ENCODE measurements at regions not wholly inside any gene's neighbourhood (a gene's known extent, or its start where the extent isn't known, plus 50 kb on each side); places are given as distances from the start of the nearest gene placed in this dataset.

DNA sequence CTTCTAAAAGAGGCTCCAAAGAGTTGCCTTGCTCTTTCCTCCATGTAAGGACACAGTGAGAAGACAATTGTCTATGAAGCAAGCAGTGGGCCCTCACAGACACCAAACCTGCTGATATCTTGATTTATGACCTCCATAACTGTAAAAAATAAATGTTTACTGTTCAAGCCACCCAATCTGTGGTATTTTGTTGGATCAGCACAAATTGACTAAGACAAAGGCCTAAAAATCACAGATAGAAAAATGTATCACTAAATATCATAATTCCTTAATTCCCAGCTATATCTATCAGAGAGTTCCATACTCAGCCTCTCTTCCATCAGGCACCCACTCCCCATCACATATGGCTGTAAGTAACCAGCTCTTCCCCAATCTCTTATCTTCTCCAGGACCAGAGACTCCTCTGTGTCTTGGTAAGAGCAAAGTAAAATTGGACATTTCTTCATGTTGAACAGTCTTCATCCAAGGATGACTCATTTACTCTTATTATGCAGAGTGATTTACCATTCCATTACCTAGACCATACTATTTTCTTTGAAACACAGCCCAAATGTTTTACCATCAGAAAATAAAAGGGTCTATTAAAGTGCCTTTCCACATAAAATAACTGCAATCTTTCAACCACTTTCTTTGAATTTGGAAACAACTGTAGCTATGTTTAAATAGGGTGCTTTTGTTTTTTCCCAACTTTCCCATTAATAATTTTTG lies 503.6 kb downstream of the MRPL39 start:
- TF ChIP-seq, protein P1, sequence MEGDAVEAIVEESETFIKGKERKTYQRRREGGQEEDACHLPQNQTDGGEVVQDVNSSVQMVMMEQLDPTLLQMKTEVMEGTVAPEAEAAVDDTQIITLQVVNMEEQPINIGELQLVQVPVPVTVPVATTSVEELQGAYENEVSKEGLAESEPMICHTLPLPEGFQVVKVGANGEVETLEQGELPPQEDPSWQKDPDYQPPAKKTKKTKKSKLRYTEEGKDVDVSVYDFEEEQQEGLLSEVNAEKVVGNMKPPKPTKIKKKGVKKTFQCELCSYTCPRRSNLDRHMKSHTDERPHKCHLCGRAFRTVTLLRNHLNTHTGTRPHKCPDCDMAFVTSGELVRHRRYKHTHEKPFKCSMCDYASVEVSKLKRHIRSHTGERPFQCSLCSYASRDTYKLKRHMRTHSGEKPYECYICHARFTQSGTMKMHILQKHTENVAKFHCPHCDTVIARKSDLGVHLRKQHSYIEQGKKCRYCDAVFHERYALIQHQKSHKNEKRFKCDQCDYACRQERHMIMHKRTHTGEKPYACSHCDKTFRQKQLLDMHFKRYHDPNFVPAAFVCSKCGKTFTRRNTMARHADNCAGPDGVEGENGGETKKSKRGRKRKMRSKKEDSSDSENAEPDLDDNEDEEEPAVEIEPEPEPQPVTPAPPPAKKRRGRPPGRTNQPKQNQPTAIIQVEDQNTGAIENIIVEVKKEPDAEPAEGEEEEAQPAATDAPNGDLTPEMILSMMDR (IDR thresholded peaks at IDR 0.05; ENCODE audit: low read depth, low read length), result no peak
- DNase-seq (ENCODE audit: low read depth, low spot score), result peak; percentile 81
- H3K4me3 ChIP-seq (ENCODE audit: low read depth, low read length), result no peak overlapping the region
- in situ Hi-C loops (cut with HindIII; ENCODE audit: low sequenced_read_pairs), result no loop called here

DNA sequence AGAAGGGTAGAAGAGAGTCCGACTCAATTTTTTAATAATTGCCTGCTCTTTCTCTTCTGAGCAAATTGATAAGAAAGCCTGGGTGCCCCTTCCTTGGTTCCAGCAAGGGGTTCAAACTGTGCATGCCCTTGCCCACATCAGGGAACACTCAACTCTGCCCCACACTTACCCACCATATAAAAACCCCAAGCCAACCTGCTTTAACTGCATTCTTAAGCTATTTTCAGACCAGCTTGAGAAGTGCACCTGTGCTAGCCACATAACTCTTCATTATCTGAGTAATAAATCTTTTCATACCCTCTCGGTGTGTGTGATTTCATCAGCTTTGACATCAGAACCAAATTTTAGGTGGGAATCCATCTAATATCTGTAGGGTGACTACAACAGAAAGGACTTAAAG lies 509.6 kb downstream of the MRPL39 start:
- in situ Hi-C loops (cut with HindIII; ENCODE audit: low sequenced_read_pairs), result no loop called here
- TF ChIP-seq, protein P1 (IDR thresholded peaks at IDR 0.05; ENCODE audit: low read depth, low read length), result no peak
- no peak overlapping the region for H3K4me3 ChIP-seq (ENCODE audit: low read depth, low read length)
- DNase-seq (ENCODE audit: low read depth, low spot score), result no peak

DNA sequence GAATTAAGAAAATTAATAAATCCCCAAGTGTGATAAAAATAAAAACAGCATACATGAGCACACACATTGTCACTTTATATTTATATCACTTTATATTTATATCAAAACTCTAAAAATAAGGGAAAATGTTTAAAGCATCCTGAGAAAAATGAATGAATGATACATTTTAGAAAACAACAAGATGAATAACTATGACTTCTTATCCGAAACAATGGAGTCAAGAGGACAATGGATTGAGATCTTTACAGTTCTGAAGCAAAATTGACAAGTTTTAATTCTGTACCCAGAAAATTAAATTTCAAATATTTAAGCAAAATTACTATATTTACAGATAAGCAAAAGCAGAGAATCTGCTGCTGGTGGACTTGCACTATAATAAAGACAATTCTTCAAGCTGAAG lies 512.6 kb downstream of the MRPL39 start:
- DNase-seq (ENCODE audit: low read depth, low spot score), result no peak
- in situ Hi-C loops (cut with HindIII; ENCODE audit: low sequenced_read_pairs), result no loop called here
- no peak overlapping the region for H3K4me3 ChIP-seq (ENCODE audit: low read depth, low read length)
- TF ChIP-seq, protein P1 (IDR thresholded peaks at IDR 0.05; ENCODE audit: low read depth, low read length), result no peak

GRCh38 chr21:25092441-25093011 lies 514.8 kb downstream of the MRPL39 start:
- no peak for DNase-seq (ENCODE audit: low read depth, low spot score)
- H3K4me3 ChIP-seq (ENCODE audit: low read depth, low read length), result no peak overlapping the region
- in situ Hi-C loops (cut with HindIII; ENCODE audit: low sequenced_read_pairs), result no loop called here
- TF ChIP-seq, protein P1 (IDR thresholded peaks at IDR 0.05; ENCODE audit: low read depth, low read length), result no peak

DNA sequence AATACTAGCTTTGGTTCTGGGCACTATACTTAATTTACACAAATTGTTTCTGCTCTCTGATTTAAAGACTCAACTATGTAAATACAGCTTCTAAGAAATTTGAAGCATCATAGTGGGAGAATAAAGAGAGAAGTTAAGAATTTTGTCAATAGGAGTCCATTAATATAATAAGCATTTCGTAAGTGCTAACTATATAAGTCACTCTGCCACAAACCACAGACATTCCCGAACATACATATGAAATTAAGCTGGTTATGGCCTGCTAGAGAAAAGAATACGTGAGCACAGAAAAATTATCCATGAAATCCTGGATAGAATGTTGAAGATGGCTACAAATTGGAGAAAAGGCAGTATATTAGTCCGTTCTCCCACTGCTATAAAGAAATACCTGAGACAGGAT lies 526.2 kb downstream of the MRPL39 start:
- TF ChIP-seq, protein P1 (IDR thresholded peaks at IDR 0.05; ENCODE audit: low read depth, low read length), result no peak
- in situ Hi-C loops (cut with HindIII; ENCODE audit: low sequenced_read_pairs), result no loop called here
- peak; percentile 43 for DNase-seq (ENCODE audit: low read depth, low spot score)
- no peak overlapping the region for H3K4me3 ChIP-seq (ENCODE audit: low read depth, low read length)

GRCh38 chr21:25080661-25081060 lies 526.6 kb downstream of the MRPL39 start:
- in situ Hi-C loops (cut with HindIII; ENCODE audit: low sequenced_read_pairs), result no loop called here
- H3K4me3 ChIP-seq (ENCODE audit: low read depth, low read length), result no peak overlapping the region
- TF ChIP-seq, protein P1 (IDR thresholded peaks at IDR 0.05; ENCODE audit: low read depth, low read length), result no peak
- peak; percentile 6 for DNase-seq (ENCODE audit: low read depth, low spot score)
